GM19395 (cell line): ENCODE measurements at regions not wholly inside any gene's neighbourhood (a gene's known extent, or its start where the extent isn't known, plus 50 kb on each side); places are given as distances from the start of the nearest gene placed in this dataset.
"Not testable (repeated sequence)": the region's sequence is repeated elsewhere in the genome, so short reads cannot be mapped to it uniquely, and the experiment has no call there.

Source experiments
- ATAC-seq: cut with Tn5 transposase; IDR thresholded peaks from one replicate; pipeline ENCODE4 v1.9.1; 2021; ENCODE audit warnings: mild to moderate bottlenecking, moderate library complexity; ENCODE audit not compliant: unreplicated experiment

DNA sequence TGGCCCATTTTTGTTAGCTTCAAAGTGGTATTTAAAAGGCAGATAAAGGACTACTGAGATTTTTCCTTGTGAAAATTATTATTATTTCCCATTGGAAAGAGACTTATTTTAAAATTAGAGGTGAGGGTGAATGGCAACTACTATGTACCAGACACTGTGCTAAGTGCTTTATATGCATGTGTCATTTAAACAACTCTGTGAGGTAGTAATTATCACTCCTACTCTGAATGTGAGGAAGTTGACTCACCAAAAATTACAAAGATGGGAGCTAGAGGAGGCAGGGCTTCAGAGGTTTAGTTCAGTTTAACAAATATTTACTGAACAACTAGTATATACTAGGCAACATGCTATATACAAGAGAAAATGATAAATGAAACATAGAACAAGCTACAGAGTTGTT is 78.2 kb downstream of the MSL3 start:
- ATAC-seq = no peak

DNA sequence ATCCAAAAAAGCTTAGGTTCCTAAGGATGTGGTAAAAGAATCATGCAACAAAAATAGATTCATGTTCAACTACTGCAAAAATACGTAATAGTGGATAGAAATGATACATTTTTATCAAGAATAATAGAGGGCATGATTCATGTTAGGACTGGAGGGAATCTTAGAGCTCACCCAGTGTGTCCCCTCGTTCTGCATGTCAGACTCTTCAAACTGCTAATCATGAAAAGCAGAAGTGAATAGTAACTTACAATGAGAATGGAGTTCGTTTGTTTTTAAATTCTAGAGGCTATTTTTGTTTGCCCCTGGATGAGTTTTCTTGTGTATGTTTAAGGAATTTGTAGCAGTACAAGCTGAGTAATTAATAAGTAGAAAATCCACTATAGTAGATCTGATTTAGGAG is 79.4 kb downstream of the MSL3 start:
- ATAC-seq = no peak

DNA sequence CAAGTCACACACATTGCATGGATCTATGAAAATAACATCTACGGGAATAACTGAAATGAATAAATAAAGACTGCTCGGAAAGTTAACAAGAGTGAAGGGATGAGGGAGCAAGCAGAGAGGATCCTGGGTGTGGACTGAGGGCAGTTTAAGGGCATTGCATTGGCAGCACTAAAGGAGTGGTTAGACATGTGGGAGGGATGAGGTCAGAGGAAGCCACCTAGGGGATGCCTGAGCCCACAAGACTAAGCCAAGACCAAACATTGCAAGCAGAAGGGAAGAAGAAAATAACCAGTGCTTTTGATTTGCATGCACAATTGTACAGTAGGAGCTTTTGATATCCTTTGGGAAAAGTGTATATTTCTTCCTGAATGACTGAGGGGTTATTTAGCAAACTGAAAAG is 106.1 kb downstream of the MSL3 start:
- ATAC-seq = no peak

DNA sequence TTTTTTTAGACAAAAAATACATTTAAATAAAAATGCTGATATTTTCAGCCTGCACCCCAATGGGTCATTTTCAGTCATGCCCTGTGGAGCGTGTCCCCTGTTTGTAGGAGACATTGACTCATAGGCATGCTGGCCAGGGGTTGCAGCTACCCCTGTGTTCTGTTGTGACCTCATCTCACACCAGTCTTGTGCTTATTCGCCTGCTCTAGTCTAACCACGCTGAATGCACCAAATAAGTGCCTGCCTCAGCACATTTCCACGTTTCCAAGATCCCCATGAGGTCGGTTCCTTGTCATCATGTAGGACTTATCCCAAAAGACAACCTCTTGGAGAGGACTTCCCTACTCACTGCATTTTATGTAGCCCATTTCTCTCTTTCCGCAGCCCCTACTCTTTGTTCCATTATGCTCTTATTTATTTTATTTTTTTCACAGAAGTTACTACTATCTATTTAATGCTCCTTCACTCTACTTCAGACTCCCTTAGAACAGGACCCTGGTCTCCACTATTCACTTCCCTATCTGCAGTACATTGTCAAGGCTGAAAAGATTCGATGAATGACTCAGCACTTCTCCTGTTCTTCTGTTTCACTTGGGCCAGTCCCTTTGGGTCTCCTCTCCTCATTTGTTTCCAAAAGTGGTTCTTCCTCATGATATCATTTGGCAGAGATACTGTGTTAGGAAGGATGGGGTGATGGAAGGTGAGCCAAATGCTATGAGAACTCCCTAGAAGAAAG is 109.7 kb downstream of the MSL3 start:
- ATAC-seq = peak; percentile 85

DNA sequence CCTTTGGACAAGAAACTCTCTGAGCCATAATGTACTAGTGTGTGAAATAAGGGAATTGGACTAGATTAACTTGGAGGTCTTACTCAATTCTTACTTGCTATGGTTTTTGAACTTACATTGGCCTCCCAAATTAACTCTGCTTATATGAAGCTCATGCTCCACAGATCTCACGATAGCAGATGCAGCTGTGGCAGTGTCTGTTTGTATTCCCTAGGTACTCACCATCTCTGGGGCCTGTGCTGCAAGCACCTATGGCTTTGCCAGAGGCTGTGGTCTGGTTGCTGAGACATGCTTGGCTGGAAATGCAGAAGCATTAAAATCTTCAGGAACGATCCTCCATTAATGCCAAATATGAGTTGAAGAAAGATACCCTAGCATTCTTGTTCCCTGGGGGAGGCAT is 112.8 kb downstream of the MSL3 start:
- ATAC-seq = no peak

DNA sequence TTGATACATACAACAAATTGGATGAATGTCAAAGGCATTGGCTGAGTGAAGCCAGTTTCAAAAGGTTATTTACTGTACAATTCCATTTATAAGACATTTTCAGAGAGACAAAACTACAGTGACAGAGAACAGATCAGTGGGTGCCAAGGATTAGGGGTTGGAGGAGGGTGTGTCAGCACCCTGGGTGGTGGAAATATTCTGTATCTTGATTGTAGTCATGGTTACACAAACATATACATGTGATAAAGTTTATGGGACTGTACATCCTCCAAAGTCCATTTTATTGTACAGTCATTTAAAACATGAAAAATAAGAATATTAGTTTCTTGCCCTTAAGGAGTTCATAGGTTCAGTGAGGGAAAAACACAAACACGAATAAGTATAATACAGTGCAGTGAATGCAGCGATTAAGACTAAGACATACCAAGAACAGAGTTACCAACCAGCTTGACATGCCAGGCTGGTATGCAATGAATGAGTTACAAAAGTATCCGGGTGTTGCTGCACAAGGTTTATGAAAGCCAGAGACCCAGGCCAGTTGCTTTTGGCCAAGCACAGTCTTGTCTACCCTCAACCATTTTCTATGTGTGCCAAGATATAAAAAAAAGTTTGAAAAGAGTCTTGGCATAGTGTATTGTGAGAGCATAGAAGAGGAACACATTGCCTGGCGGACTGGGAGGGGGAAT is 123.6 kb downstream of the MSL3 start:
- ATAC-seq = no peak

DNA sequence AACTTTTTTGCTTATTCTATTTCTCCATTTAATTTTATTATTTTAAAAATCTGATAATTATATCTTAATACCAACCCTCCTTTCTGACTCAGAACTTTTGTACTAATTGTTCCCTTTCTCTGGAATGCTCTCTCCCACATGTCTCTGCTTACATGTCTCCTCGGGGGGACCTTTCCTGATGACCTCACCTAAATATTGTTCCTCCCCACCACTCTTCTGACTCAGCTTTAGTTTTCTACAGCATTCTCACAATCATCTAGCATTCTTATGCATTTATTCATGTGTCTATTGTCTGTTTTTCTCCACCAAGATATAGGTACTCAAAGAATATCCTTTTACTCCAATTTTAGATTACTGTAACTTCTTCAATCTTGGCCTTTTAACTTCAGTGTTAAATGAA is 128.7 kb downstream of the MSL3 start:
- ATAC-seq = no peak

DNA sequence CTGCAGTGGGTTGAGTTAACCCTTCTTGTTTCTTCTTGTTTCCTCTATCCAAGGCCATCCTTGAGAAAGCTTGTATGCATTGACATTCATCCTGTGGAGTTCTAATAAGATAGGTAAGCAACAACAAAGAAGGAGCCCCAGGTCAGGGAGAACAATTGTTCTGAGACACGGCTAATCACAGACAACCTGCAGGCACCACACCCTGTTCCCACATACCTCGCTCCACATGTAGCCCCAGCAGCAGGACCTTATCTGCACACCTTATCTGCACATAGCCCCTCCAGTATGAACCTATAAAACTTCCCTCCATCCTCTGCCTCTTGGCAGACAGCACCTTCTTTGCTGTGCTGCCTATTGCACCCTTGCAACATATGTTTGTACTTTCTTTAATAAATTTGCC is 129.1 kb downstream of the MSL3 start:
- no peak for ATAC-seq

DNA sequence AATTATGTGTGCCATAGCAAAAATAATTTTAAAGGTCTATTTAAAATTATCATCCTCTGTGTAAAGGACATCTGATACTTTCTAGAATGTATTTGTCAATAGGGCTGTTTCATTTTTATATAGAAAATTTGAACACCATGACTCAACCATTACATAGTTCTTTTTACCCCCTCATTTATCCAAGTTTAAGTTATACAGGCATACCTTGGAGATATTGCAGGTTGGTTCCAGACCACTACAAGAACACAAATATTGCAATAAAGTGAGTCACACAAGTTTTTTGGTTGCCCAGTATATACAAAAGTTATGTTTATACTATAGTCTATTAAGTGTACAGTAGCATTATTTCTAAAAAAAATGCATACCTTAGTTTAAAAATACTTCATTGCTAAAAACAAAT is 130.4 kb downstream of the MSL3 start:
- no peak for ATAC-seq

DNA sequence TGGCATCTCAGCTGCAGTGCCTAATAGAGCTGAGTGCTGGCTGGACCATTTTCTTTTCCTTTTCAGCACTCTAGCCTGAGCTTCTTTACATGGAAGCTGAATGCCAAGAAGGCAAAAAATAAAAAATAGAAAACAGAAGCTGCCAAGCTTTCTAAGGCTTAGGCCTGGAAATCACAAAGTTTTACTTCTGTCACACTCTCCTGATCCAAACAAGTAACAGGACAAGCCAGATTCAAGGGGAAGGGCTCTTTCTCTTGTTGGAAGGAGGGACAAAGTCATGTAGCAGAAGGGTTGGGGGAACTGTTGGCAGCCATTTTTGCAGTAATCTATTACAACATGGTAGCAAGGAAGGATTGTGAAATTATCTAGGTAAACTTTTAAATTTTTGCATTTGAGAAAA is 131.8 kb downstream of the MSL3 start:
- ATAC-seq = no peak

DNA sequence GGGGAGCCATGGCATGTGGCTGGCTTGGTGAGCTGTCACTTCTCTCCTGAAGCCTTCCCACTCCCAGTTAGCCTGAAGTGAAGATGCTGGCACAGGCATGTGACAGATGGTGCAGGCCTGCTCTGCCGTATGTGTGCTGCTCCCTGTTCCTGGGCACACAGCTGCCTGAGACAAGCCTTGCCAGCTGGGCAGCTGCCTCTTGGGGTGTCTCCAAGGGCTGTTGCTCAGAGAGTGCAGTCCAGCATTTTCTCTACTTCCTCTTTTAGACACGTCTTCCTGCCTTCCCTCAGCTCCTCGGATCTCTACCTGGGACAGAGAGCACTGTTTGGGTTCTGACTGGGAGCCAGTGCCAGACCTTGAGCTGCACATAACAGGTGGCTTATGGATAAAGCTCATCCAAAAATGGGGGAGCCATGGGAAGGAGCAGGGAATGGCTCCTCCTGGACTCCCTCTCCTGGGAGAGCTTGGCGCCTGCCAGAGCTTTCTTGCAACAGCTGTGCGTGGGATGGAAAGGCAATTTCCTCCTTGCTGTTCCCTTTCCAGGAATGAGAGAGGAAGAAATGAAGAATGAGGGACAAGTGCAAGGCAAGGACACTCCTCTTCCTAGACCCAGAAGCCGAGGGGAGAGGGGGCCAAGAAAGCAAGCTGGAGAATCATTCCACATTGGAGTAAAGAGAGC is 132.9 kb downstream of the MSL3 start:
- no peak for ATAC-seq

DNA sequence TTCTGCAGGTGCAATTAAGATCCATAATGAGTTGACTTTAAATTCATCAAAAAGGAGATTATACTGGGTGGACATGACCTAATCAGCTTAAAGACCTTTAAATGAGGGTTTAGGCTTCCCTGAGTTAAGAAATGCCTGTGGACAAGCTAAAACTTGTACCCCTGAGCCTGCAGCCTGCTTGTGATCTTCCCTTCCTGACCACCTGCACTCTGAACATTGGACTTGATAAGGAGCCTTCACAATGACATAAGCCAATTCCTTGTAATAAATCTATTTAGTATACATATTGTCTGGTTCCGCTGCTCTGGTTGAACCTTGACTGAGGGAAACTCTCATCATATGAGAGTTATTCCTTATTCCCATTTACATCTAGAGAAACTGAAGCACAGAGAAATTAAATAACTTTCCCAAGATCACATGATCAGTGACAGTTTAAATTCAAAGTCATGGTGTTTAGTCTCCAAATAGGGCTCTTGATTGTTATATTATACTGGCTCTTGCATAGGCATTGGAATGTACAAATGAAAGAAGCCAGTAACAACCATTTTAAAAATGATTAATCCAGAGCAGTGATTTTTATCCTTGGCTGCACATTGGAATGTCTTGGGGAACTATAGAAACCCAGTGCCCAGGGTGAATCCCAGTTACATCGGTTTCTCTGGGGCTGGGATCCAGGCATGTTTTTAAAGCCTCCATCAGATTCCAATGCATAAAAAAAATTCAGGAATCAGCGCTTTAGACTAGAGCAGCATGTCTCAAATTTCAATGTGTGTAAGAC is 136.1 kb downstream of the MSL3 start:
- ATAC-seq = no peak

DNA sequence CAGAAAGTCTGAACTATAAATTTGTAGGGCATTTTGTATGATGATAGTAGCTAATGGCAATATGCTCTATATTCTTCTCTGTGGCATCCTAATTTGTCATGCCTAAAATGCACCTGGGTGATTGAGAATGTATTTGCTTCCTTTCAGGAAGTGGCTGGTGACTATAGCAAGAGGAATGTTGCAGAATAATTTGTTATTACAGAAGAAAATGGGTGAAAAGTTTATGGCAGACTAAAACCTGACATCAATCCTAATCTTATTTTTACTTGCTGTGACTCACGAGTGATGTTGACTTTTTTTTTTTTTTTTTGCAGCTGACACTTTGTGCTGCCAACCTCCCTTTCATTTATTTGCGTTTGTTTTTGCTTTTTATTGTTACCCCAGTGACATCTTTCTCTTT is 141.1 kb downstream of the MSL3 start:
- ATAC-seq = no peak

DNA sequence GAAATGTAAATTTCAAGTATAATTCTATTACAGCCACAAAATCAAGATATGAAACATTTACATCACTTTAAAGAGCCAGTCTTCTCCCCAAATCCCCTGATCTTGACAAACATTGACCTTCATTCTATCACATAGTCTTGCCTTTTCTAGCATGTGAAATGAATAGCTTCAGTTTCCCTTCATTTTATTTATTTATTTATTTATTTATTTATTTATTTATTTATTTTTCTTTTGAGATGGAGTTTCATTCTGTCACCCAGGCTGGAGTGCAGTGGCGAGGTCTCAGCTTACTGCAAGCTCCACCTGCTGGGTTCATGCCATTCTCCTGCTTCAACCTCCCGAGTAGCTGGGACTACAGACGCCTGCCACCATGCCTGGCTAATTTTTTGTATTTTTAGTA is 147.9 kb downstream of the MSL3 start:
- not testable (repeated sequence) for ATAC-seq

DNA sequence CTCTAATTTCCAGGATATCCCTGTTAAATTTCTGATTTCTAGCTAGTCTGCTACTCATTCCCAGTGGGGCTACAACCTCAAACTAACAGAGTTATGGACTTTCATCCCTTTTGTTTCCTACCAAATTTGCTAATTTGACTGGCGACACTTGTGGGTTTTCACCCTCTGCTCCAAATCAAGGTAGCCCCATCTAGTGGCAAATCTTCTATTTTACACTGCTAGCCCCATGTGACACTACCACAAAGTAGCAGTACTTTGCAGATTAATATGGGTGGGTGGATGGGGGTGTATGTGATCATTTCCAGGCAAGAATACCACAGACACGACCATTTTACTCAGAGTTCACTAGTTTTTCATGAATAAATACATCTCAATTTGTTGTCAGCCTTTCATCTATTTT is 150.3 kb downstream of the MSL3 start:
- ATAC-seq = peak; percentile 94

DNA sequence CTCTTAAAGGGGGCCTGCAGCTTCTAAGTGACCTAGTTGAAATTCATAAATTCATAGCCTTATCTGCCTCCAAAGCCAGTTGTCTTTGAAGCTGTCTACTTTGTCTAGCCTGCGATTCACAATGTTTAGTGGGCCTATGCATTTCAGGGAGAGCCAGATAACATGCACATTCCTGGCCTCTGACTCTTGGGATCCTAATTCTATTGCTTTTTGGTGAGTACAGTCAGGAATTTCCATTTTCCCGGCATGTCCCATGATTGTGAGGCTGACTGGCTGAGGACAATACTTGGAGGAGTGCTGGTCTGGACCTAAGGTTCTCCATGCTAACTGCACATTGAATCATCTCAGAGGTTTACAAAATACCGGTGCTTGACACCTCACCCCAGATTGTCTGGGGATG is 155.0 kb downstream of the MSL3 start:
- ATAC-seq = no peak

DNA sequence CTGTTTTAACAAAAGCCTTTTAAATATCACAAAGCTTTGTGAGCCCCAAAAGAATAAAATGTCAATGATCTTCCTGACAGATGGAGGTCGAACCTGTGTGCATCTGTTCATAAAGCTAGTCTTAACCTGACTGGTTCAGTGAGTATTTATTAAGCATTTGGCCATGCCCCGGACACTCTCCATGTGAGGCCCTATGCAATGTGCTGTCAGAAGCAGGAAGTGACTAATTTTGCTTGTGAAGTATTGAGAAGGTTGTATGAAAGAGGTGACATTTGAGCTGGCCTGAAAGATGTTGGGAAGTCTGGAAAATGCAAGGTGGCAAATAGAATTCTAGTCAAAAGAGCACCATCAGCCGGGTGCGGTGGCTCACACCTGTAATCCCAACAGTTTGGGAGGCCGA is 171.4 kb downstream of the MSL3 start:
- no peak for ATAC-seq

DNA sequence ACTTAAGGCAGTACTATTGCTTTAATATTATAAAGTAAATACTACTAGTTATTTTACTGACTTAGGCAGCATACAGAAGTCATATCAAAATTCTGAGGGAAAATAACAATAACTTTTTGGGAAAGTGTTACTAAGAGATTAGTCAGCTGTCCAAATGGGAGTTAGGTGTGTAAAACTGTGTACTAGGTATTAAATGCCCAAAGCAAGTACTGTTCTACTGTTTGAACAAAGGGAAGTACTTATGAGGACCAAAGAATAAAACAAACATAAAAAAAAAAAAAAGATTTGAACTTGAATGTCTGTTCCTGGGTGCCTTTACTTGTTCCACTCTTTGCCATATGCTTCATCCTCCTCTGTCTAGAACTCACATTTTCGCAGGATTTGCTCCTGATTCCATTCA is 174.4 kb downstream of the MSL3 start:
- no peak for ATAC-seq

DNA sequence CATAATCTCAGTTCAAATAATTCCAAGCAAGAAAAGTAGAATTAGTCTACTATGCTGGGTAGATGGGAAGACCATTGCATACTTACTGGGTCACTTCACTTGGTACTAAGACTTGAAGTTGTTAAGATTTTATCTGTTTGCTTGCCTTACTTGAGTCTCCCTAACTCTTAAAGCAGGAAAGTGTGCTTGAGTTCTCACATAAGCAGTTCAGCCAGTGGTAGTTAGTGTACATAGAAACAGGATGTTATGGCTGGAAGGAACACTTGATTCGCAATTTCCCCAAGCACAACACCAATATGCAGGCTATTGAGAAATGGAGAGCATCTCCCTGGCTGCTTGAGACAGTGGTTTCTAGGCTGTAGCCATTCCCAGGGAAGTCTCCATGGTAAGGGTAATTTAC is 176.1 kb downstream of the MSL3 start:
- no peak for ATAC-seq

DNA sequence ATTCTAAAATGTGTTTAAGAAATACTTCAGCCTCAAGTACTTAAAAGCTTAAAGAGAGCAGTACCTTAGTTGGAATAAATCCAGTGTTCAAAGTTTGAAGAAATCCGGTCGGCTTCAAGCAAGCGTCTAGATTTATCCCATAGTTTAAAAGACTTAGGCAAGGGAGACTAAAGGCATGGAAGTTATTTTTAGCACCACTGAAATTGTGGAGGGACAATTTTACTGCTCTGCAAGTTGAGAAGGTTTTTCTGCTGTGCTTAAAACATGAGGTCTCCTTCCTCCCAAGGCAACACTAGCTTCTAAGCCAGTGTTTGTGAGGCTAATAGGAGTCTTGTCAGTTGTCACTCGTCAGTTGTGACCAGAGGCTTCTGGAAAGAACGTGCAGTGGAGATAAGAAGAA is 183.5 kb downstream of the MSL3 start:
- ATAC-seq = no peak

DNA sequence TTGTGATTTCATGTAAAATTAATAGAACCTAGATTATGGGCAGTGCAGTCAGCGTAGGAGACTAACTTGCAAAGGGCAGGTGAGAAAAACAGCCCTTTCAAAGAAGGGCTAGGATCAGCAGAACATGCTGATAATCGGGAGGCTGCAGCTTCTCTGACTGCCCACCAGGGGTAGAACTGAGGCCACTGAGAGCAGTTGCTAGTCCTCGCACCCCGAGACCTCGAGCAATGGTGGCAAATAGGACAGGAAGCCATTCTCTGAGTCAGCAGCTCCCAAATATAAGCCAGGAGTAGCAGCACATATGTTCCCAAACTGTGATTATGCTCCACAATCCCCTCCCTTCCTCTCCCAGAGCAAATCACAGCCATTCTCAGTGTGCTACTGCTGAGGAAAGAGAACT is 186.5 kb downstream of the MSL3 start:
- peak; percentile 70 for ATAC-seq

DNA sequence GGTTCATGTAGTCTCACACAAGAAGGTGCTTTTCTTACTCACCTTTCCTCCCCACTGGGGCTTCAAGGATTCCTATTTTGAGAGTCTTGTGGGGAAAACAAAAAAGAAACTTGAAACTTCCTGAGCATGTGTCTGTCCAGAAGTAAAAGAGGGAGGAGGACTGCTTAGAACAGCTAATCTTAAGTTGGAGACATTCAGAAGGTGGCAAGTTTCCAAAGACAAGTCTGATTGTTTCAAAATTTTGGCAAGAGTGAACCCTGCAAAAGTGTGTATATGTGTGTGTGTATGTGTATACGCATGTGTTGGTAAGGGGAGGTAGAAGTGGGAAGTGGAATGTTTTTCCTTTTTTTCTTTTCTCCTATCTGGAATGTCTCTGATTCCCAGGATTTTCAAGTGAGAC is 189.0 kb upstream of the FRMPD4 start:
- no peak for ATAC-seq
